IPS DF 6.9 (cell line): ENCODE measurements at regions not wholly inside any gene's neighbourhood (a gene's known extent, or its start where the extent isn't known, plus 50 kb on each side); places are given as distances from the start of the nearest gene placed in this dataset.

Source experiments
- DNase-seq: peaks from one replicate; pipeline ENCODE4 v3.0.0-alpha.2; 2013; ENCODE audit warnings: low read depth, low spot score
- H3K27ac ChIP-seq: one replicate; pipeline ENCODE4 v1.5.1; 2013; ENCODE audit warnings: low read length, control low read depth
- H3K27me3 ChIP-seq: 2 replicates; pipeline ENCODE4 v1.6.1; 2013; ENCODE audit warnings: mild to moderate bottlenecking, low read length; ENCODE audit not compliant: control insufficient read depth, insufficient read depth
- H3K36me3 ChIP-seq: 2 replicates; pipeline ENCODE4 v1.6.1; 2013; ENCODE audit warnings: low read length; ENCODE audit not compliant: control insufficient read depth, insufficient read depth
- H3K4me1 ChIP-seq: 2 replicates; pipeline ENCODE4 v1.6.1; 2013; ENCODE audit warnings: low read length; ENCODE audit not compliant: control insufficient read depth, insufficient read depth
- H3K4me3 ChIP-seq: 2 replicates; pipeline ENCODE4 v1.5.1; 2013; ENCODE audit warnings: mild to moderate bottlenecking, low read length
- H3K9me3 ChIP-seq: 2 replicates; pipeline ENCODE4 v1.6.1; 2013; ENCODE audit warnings: low read length, inconsistent platforms; ENCODE audit not compliant: control insufficient read depth, insufficient read depth
- WGBS: extraction: QIAGEN DNeasy Blood & Tissue Kit; methylation state at CpG from one replicate; pipeline ENCODE4 v1.1.7; 2013; ENCODE audit warnings: mixed read lengths, missing lambda C conversion rate; ENCODE audit not compliant: insufficient read length, insufficient coverage; 5-methylcytosine and 5-hydroxymethylcytosine counted together

DNA sequence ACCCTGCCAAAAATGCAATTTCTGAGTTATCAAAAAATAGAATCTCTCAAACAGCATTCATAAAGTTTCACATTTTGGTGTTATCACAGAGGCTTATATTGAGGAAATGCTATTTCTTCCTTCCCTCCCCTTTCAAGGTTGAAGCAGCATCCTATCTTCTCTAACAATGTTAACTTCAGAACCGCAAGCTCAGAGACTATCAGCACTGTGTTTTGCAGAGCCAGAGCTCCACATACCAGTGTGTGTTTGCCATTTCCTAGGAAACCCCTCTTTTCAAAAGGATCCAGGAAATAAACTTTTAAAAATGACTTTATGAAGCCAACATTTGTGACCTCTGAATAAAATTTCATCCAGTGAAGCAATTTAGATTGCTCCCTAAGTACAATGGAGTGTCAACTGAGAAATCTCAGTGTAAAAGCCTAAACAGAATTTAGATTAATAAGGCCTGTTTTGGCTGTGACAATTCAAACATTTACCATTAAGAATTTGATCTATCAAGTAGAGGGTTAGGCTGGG, 332.6 kb downstream of the NOVA1 start:
- Histone ChIP-seq H3K27me3 (no peaks in the 10 kb centered on the region), H3K4me3 (no peak overlapping the region), H3K4me1 (peaks cover 1% of the 10 kb centered on the region; the same call in 1 of the 2 replicates), H3K9me3 (no peaks in the 10 kb centered on the region), H3K27ac (no peak overlapping the region), H3K36me3 (no peaks in the 10 kb centered on the region)
- DNase-seq: no peak
- WGBS: no CpG with 5 or more reads among the region's 1 CpG

- peak; percentile 39 for DNase-seq
- Histone ChIP-seq H3K4me1 (peaks cover 1% of the 10 kb centered on the region; the same call in 1 of the 2 replicates), H3K27ac (no peak overlapping the region), H3K27me3 (no peaks in the 10 kb centered on the region), H3K36me3 (no peaks in the 10 kb centered on the region), H3K4me3 (no peak overlapping the region), H3K9me3 (no peaks in the 10 kb centered on the region)
- WGBS: no CpG with 5 or more reads among the region's 1 CpG
These were observed 336.3 kb downstream of the NOVA1 start for GRCh38 chr14:26261368-26262122.

DNA sequence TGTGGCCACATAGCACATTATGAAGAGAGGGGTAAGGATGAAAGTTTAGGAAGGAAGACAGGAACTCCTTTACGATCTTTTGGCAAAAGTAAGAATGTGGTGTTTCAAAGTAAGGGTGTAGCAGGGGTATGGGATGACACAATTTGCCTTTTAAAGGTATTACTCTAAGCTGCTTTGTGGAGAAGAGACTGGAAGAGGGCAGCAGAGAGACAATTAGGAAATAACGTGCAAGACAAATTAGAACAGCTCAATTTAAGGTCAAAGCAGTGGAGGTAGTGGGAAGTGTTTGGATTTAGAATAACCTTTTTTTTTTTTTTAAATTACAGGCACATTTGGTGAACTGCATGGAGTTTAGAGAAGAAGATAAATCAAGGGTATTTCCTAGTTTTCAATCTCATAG, 342.6 kb downstream of the NOVA1 start:
- no peak overlapping the region for H3K27ac ChIP-seq
- WGBS: no CpG with 5 or more reads among the region's 2 CpGs
- no peaks in the 10 kb centered on the region for H3K27me3 ChIP-seq
- H3K4me3 ChIP-seq: no peak overlapping the region
- DNase-seq: no peak
- no peaks in the 10 kb centered on the region for H3K36me3 ChIP-seq
- H3K9me3 ChIP-seq: no peaks in the 10 kb centered on the region
- no peaks in the 10 kb centered on the region for H3K4me1 ChIP-seq

GRCh38 chr14:26252176-26252575, 345.7 kb downstream of the NOVA1 start:
- DNase-seq: no peak
- Histone ChIP-seq H3K4me1 (no peaks in the 10 kb centered on the region), H3K27ac (no peak overlapping the region), H3K4me3 (no peak overlapping the region), H3K9me3 (no peaks in the 10 kb centered on the region), H3K27me3 (no peaks in the 10 kb centered on the region), H3K36me3 (no peaks in the 10 kb centered on the region; the same call in 1 of the 2 replicates)

- H3K27ac ChIP-seq: no peak overlapping the region
- no CpG with 5 or more reads among the region's 1 CpG for WGBS
These were observed 364.7 kb downstream of the NOVA1 start for GRCh38 chr14:26233118-26233517.

GRCh38 chr14:26218861-26219260, 379.0 kb downstream of the NOVA1 start:
- H3K27ac ChIP-seq: no peak overlapping the region
- H3K27me3 ChIP-seq: no peaks in the 10 kb centered on the region
- H3K9me3 ChIP-seq: no peaks in the 10 kb centered on the region
- no peaks in the 10 kb centered on the region for H3K36me3 ChIP-seq
- no peaks in the 10 kb centered on the region for H3K4me1 ChIP-seq
- H3K4me3 ChIP-seq: no peak overlapping the region
- WGBS: no CpG with 5 or more reads among the region's 2 CpGs
- no peak for DNase-seq

More at GRCh38 chr14:26233118-26233517, 364.7 kb downstream of the NOVA1 start:
- Histone ChIP-seq H3K9me3 (no peaks in the 10 kb centered on the region), H3K27me3 (no peaks in the 10 kb centered on the region), H3K4me1 (no peaks in the 10 kb centered on the region), H3K4me3 (no peak overlapping the region), H3K36me3 (no peaks in the 10 kb centered on the region)
- DNase-seq: no peak

GRCh38 chr14:26217778-26218177, 380.1 kb downstream of the NOVA1 start:
- H3K9me3 ChIP-seq: no peaks in the 10 kb centered on the region
- no peak overlapping the region for H3K27ac ChIP-seq
- DNase-seq: no peak
- H3K4me3 ChIP-seq: no peak overlapping the region
- no CpG with 5 or more reads among the region's 2 CpGs for WGBS
- H3K27me3 ChIP-seq: no peaks in the 10 kb centered on the region
- H3K36me3 ChIP-seq: no peaks in the 10 kb centered on the region
- no peaks in the 10 kb centered on the region for H3K4me1 ChIP-seq

GRCh38 chr14:26216786-26217185, 381.0 kb downstream of the NOVA1 start:
- Histone ChIP-seq H3K4me3 (no peak overlapping the region), H3K4me1 (no peaks in the 10 kb centered on the region), H3K9me3 (no peaks in the 10 kb centered on the region), H3K27me3 (no peaks in the 10 kb centered on the region), H3K27ac (no peak overlapping the region), H3K36me3 (no peaks in the 10 kb centered on the region)
- DNase-seq: no peak
- WGBS: no CpG with 5 or more reads among the region's 5 CpGs

DNA sequence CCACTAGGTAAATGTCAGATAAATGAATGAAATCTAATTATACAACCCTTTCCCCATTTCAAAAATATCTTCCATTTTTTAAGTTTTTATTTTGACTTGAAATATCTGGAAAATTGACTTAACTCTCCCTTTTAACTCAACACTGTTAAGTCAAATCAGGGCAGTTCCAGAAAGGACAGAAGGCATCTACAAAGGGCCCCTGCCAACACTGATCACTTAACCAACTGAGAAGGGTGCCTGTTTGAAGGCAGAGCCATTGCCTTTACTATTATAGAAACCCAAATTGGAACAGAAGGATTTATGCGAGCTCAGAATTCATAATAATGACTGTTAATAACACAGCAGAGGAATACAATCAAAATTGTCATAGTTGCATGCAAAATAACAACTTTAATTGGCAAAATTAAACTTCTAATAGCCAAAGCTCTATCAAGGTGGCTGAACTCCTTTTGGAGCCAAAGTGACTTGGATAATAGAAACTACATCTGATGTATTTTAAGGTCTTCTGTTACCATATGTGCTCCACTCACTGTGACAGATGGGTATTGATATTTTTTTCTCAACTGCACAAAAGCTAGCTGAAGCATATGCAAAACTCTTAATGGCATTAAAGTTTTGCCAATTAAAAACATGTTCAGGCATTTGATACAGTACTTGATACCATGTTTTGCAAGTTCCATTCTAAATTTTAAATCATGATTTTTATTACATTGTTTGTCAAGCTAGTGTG, 383.8 kb downstream of the NOVA1 start:
- no peak overlapping the region for H3K27ac ChIP-seq
- no peak for DNase-seq
- H3K27me3 ChIP-seq: no peaks in the 10 kb centered on the region
- no peak overlapping the region for H3K4me3 ChIP-seq
- no peaks in the 10 kb centered on the region for H3K4me1 ChIP-seq
- WGBS: no CpG with 5 or more reads among the region's 1 CpG
- H3K36me3 ChIP-seq: no peaks in the 10 kb centered on the region
- H3K9me3 ChIP-seq: no peaks in the 10 kb centered on the region

- no peak overlapping the region for H3K27ac ChIP-seq
- H3K4me1 ChIP-seq: no peaks in the 10 kb centered on the region
- no peaks in the 10 kb centered on the region for H3K27me3 ChIP-seq
- no peak for DNase-seq
- no peaks in the 10 kb centered on the region for H3K36me3 ChIP-seq
- WGBS: no CpG with 5 or more reads among the region's 2 CpGs
- H3K9me3 ChIP-seq: no peaks in the 10 kb centered on the region
- H3K4me3 ChIP-seq: no peak overlapping the region
These were observed 388.1 kb downstream of the NOVA1 start for GRCh38 chr14:26209699-26210098.
